CMK (cell line): ENCODE measurements at regions not wholly inside any gene's neighbourhood (a gene's known extent, or its start where the extent isn't known, plus 50 kb on each side); places are given as distances from the start of the nearest gene placed in this dataset.
"Not testable (repeated sequence)": the region's sequence is repeated elsewhere in the genome, so short reads cannot be mapped to it uniquely, and the experiment has no call there.

Source experiments
- DNase-seq: peaks from one replicate; pipeline ENCODE4 v3.0.0-alpha.2; 2010; ENCODE audit warnings: low read depth

DNA sequence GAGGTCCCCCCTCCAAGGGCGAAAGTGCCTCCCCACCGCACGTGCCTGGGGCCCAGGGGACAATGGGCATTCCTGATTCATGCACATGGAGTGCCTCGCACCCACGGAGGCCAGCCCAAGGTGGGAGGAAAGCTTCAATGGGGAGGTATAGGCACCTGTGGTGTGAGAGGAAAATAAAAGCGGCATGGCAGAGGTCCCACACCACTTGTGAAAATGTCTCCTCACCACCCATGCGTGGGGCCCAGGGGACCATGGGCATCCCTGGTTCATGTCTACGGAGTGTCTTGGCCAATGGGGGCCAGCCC is 384.7 kb downstream of the ALG10 start:
- no peak for DNase-seq

DNA sequence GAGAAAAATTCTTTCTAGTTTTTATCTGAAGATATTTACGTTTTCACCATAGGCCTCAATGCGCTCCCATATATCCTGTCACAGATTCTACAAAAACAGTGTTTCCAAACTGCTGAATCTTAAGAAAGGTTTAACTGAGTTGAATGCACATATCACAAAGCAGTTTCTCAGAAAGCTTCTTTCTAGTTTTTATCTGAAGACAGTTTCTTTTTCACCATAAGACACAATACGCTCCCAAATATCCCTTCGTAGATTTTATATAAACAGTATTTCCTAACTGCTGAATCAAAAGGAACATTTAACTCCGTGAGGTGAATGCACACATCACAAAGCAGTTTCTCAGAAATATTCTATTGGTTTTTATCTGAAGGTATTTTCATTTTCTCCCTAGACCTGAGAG is 385.5 kb downstream of the ALG10 start:
- DNase-seq = no peak

DNA sequence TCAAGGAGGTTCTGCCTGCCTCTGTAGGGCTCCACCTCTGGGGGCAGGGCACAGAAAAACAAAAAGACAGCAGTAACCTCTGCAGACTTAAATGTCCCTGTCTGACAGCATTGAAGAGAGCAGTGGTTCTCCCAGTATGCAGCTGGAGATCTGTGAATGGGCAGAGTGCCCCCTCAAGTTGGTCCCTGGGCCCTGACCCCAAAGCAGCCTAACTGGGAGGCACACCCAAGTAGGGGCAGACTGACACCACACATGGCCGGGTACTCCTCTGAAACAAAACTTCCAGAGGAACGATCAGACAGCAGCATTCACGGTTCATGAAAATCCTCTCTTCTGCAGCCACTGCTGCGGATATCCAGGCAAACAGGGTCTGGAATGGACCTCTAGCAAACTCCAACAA is 409.2 kb downstream of the ALG10 start:
- DNase-seq = not testable (repeated sequence)
